ENCODE measurements at regions not wholly inside any gene's neighbourhood (a gene's known extent, or its start where the extent isn't known, plus 50 kb on each side); places are given as distances from the start of the nearest gene placed in this dataset.

- no peak overlapping the region for H3K27ac ChIP-seq
- TF ChIP-seq, protein P1, sequence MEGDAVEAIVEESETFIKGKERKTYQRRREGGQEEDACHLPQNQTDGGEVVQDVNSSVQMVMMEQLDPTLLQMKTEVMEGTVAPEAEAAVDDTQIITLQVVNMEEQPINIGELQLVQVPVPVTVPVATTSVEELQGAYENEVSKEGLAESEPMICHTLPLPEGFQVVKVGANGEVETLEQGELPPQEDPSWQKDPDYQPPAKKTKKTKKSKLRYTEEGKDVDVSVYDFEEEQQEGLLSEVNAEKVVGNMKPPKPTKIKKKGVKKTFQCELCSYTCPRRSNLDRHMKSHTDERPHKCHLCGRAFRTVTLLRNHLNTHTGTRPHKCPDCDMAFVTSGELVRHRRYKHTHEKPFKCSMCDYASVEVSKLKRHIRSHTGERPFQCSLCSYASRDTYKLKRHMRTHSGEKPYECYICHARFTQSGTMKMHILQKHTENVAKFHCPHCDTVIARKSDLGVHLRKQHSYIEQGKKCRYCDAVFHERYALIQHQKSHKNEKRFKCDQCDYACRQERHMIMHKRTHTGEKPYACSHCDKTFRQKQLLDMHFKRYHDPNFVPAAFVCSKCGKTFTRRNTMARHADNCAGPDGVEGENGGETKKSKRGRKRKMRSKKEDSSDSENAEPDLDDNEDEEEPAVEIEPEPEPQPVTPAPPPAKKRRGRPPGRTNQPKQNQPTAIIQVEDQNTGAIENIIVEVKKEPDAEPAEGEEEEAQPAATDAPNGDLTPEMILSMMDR (conservative IDR thresholded peaks at IDR 0.05) = no peak
Measured at GRCh38 chr13:84049443-84050219, 167.4 kb upstream of the SLITRK1 start.

GRCh38 chr13:84044805-84045204 lies 162.5 kb upstream of the SLITRK1 start:
- no peak overlapping the region for H3K27ac ChIP-seq
- TF ChIP-seq, protein P1 (conservative IDR thresholded peaks at IDR 0.05) = no peak

DNA sequence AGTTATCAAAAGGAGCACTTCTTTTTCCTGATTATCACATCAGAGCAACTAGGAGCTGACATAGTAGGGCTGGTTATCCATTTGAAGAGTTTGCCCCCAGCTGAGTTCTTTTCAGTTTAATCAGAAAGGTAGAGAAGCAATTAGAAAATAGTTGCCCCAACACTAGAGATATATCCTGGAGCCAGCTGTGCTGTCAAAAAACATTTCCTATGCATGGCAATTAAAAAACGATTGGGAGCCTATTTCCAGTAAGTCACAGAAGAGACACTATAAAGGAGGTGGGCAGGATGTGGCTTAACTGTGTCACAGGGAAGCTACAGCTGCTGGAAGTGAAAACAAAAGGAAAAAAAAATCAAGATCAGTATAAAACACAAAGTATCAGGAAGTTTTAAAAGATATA lies 155.7 kb upstream of the SLITRK1 start:
- H3K27ac ChIP-seq = no peak overlapping the region
- TF ChIP-seq, protein P1 (conservative IDR thresholded peaks at IDR 0.05) = no peak

GRCh38 chr13:84032116-84032515 lies 149.8 kb upstream of the SLITRK1 start:
- TF ChIP-seq, protein P1 (conservative IDR thresholded peaks at IDR 0.05) = no peak
- no peak overlapping the region for H3K27ac ChIP-seq

DNA sequence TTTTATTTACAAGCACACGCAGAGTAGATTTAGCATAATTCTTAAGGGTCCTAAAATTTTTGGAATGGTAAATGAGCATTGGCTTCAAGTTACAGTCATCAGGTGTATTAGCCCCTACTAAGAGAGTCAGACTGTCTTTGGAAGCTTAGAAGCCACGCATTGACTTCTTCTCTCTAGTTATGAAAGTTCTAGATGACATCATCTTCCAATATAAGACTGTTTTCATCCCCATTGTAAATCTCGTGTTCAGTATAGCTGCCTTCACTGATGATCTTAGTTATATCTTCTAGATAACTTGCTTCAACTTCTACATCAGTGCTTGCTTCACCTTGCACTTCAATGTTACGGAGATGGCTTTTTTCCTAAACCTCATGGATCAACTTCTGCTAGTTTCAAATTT lies 148.8 kb upstream of the SLITRK1 start:
- no peak overlapping the region for H3K27ac ChIP-seq
- TF ChIP-seq, protein P1 (conservative IDR thresholded peaks at IDR 0.05) = no peak

DNA sequence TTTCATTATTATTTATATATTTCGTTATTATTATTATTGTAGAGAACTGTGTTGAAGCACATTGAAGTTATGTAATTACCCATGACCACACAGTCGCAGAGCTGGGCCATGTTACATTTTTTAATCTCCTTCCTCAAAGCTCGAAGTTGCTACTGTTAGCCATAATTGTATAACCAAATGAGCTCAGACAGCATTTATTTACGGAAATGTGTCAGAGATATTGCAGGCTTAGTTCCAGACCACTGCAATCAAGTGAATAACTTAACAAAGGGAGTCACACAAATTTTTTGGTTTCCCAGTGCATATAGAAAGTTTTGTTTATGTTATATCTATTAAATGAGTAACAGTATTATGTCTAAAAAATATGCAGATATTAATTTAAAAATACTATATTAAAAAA lies 147.1 kb upstream of the SLITRK1 start:
- H3K27ac ChIP-seq = no peak overlapping the region
- TF ChIP-seq, protein P1 (conservative IDR thresholded peaks at IDR 0.05) = no peak

- H3K27ac ChIP-seq = no peak overlapping the region
- TF ChIP-seq, protein P1 (conservative IDR thresholded peaks at IDR 0.05) = no peak
Measured at GRCh38 chr13:84025824-84026223, 143.6 kb upstream of the SLITRK1 start.

All from VCaP (cell line).